IMR-90 (cell line): ENCODE measurements at regions not wholly inside any gene's neighbourhood (a gene's known extent, or its start where the extent isn't known, plus 50 kb on each side); places are given as distances from the start of the nearest gene placed in this dataset.

Experiments
- ATAC-seq: fragments of 200-7000 bp; cut with Tn5 transposase; 2 replicates; pipeline ENCODE4 v1.9.1; 2020; ENCODE audit warnings: low read depth, mild to moderate bottlenecking, moderate library complexity
- BruUV-seq: library from RNA; stranded (reverse); fragments of 400-500 nt; replicated peaks from 2 replicates; lab custom pipeline; 2021; lab: Mats Ljungman, UMichigan
- CTCF ChIA-PET: fragments of 300-600 bp; formaldehyde crosslinking; extraction: SDS; loops from one replicate; lab custom pipeline; 2021; ENCODE audit warnings: antibody characterized with exemption; lab: Yijun Ruan, JAX
- POLR2A ChIA-PET: fragments of 300-600 bp; sonication (Branson Sonifier 250); formaldehyde crosslinking; loops from one replicate; lab custom pipeline; 2022; ENCODE audit warnings: antibody characterized with exemption; ENCODE audit not compliant: unreplicated experiment; lab: Charles Lee
- DNase-seq: peaks from one replicate; pipeline ENCODE4 v3.0.0; 2013
- H2AFZ ChIP-seq: replicated peaks from 2 replicates; pipeline ENCODE3; 2013; ENCODE audit warnings: low read length, mild to moderate bottlenecking; ENCODE audit not compliant: poor library complexity
- H2AK5ac ChIP-seq: 2 replicates; pipeline ENCODE4 v1.6.1; 2013; ENCODE audit warnings: low read depth, low read length, inconsistent platforms
- H2AK9ac ChIP-seq: replicated peaks from 2 replicates; pipeline ENCODE3; 2013; ENCODE audit warnings: mild to moderate bottlenecking, low read depth, low read length, moderate library complexity; ENCODE audit not compliant: poor library complexity
- H2BK120ac ChIP-seq: 2 replicates; pipeline ENCODE4 v1.6.1; 2013; ENCODE audit warnings: low read depth, low read length, inconsistent platforms
- H2BK15ac ChIP-seq: 3 replicates; pipeline ENCODE4 v1.6.1; 2013; ENCODE audit warnings: low read depth, low read length, inconsistent platforms
- H2BK20ac ChIP-seq: 2 replicates; pipeline ENCODE4 v1.6.1; 2013; ENCODE audit warnings: low read depth, mild to moderate bottlenecking, inconsistent platforms, low read length, moderate library complexity
- H2BK5ac ChIP-seq: 2 replicates; pipeline ENCODE4 v1.6.1; 2013; ENCODE audit warnings: mild to moderate bottlenecking, low read depth, low read length, inconsistent platforms; ENCODE audit not compliant: poor library complexity, severe bottlenecking
- H3K14ac ChIP-seq: replicated peaks from 2 replicates; pipeline ENCODE4 v1.6.1; 2013; ENCODE audit warnings: low read depth, low read length, inconsistent platforms
- H3K18ac ChIP-seq: 2 replicates; pipeline ENCODE4 v1.6.1; 2013; ENCODE audit warnings: low read depth, low read length, control low read depth
- H3K23ac ChIP-seq: 2 replicates; pipeline ENCODE4 v1.6.1; 2013; ENCODE audit warnings: low read depth, low read length, inconsistent platforms
- H3K27ac ChIP-seq: 2 replicates; pipeline ENCODE4 v1.5.1; 2013; ENCODE audit warnings: mild to moderate bottlenecking, control low read depth, low read length; ENCODE audit not compliant: insufficient read depth
- H3K27me3 ChIP-seq: 2 replicates; pipeline ENCODE4 v1.6.1; 2013; ENCODE audit warnings: low read length; ENCODE audit not compliant: control insufficient read depth, insufficient read depth
- H3K36me3 ChIP-seq: 2 replicates; pipeline ENCODE4 v1.6.1; 2013; ENCODE audit warnings: low read length, mixed read lengths; ENCODE audit not compliant: control insufficient read depth, insufficient read depth
- H3K4ac ChIP-seq: 2 replicates; pipeline ENCODE4 v1.6.1; 2013; ENCODE audit warnings: low read depth, low read length, inconsistent platforms
- H3K4me1 ChIP-seq: 2 replicates; pipeline ENCODE4 v1.6.1; 2013; ENCODE audit warnings: low read length, mixed read lengths; ENCODE audit not compliant: control insufficient read depth, insufficient read depth
- H3K4me2 ChIP-seq: 2 replicates; pipeline ENCODE4 v1.6.1; 2013; ENCODE audit warnings: low read depth, mild to moderate bottlenecking, control low read depth, low read length, moderate library complexity
- H3K4me3 ChIP-seq: 2 replicates; pipeline ENCODE4 v1.5.1; 2013; ENCODE audit warnings: low read depth, mild to moderate bottlenecking, control low read depth, low read length, moderate library complexity; ENCODE audit not compliant: insufficient read depth
- H3K56ac ChIP-seq: 2 replicates; pipeline ENCODE4 v1.6.1; 2013; ENCODE audit warnings: low read length, inconsistent platforms; ENCODE audit not compliant: insufficient read depth; ENCODE audit errors: extremely low read depth
- H3K79me1 ChIP-seq, 2 experiments: 2 replicates each; pipeline ENCODE4 v1.6.1; 2013; ENCODE audit warnings: low read length in 2 of 2, inconsistent platforms in 1 of 2, low read depth in 1 of 2
- H3K9ac ChIP-seq: 2 replicates; pipeline ENCODE4 v1.6.1; 2013; ENCODE audit warnings: low read depth, low read length, control low read depth
- H3K9me1 ChIP-seq: 2 replicates; pipeline ENCODE4 v1.6.1; 2013; ENCODE audit warnings: low read length, inconsistent platforms; ENCODE audit not compliant: insufficient read depth
- H3K9me3 ChIP-seq: 2 replicates; pipeline ENCODE4 v1.6.1; 2013; ENCODE audit warnings: low read length; ENCODE audit not compliant: control insufficient read depth, insufficient read depth
- H4K20me1 ChIP-seq: 2 replicates; pipeline ENCODE4 v1.6.1; 2013; ENCODE audit warnings: low read length, inconsistent platforms; ENCODE audit not compliant: insufficient read depth
- H4K5ac ChIP-seq: 2 replicates; pipeline ENCODE4 v1.6.1; 2013; ENCODE audit warnings: mild to moderate bottlenecking, low read depth, low read length, control low read depth
- H4K8ac ChIP-seq, 2 experiments: 2 replicates each; pipeline ENCODE4 v1.6.1; 2013; ENCODE audit warnings: low read depth in 2 of 2, low read length in 2 of 2, control low read depth in 1 of 2, inconsistent platforms in 1 of 2
- H4K91ac ChIP-seq: 2 replicates; pipeline ENCODE4 v1.6.1; 2013; ENCODE audit warnings: low read depth, low read length, inconsistent platforms; ENCODE audit not compliant: insufficient read depth
- CEBPB ChIP-seq: IDR thresholded peaks from 2 replicates; pipeline ENCODE4 v1.6.1; 2012; ENCODE audit warnings: low read depth, low read length, improper control_type of control experiment
- WGBS, 2 experiments: methylation state at CpG; one replicate each; pipeline versions ENCODE4 v1.1.5 to v1.1.7; 2013; ENCODE audit warnings: missing lambda C conversion rate in 2 of 2; ENCODE audit not compliant: insufficient read length in 1 of 2; ENCODE audit errors: extremely low coverage in 2 of 2; 5-methylcytosine and 5-hydroxymethylcytosine counted together
- dilution Hi-C: fragments of 300-500 bp; cut with HindIII; formaldehyde crosslinking; loops from one replicate; pipeline ENCODE4 v1.14.3; 2018; ENCODE audit warnings: low sequenced_read_pairs; ENCODE audit not compliant: unreplicated experiment
- in situ Hi-C: fragments of 300-500 bp; cut with MboI; formaldehyde crosslinking; loops from 3 replicates; pipeline ENCODE4 v1.14.3; 2019; ENCODE audit warnings: low sequenced_read_pairs, inconsistent platforms, mixed read lengths
- intact Hi-C: fragments of 100-400 bp; cut with micrococcal nuclease; formaldehyde crosslinking; loops from 2 replicates; pipeline ENCODE4 v1.10.0; 2022

- H4K8ac ChIP-seq = no peak overlapping the region
- dilution Hi-C loops = no loop called here
- H3K23ac ChIP-seq = no peak overlapping the region
- H2BK15ac ChIP-seq = no peak overlapping the region
- in situ Hi-C loops = no loop called here
- no peak overlapping the region for H2BK5ac ChIP-seq
- H4K20me1 ChIP-seq = no peaks in the 10 kb centered on the region
- no peaks in the 10 kb centered on the region for H3K36me3 ChIP-seq
- BruUV-seq = no TSS peak
- no peak overlapping the region for H3K27ac ChIP-seq
- no peak overlapping the region for H3K4me2 ChIP-seq
- no peak overlapping the region for H3K4me3 ChIP-seq
- WGBS, 2 experiments = 90% methylated on average over 7 of the region's 8 CpGs; no CpG with 5 or more reads in 1 of the 2 experiments
- no peaks in the 10 kb centered on the region for H3K4me1 ChIP-seq
- H3K9ac ChIP-seq = no peak overlapping the region
- H3K14ac ChIP-seq = no peak overlapping the region
- H2AK9ac ChIP-seq = no peak overlapping the region
- POLR2A ChIA-PET = no interaction called here
- no peak overlapping the region for H2AK5ac ChIP-seq
- no peak overlapping the region for H2AFZ ChIP-seq
- H3K18ac ChIP-seq = no peak overlapping the region
- ATAC-seq (no peak), DNase-seq (no peak)
- H3K9me1 ChIP-seq = no peaks in the 10 kb centered on the region
- peaks cover 20% of the 10 kb centered on the region for H3K9me3 ChIP-seq
- no peak overlapping the region for H2BK20ac ChIP-seq
- no peak overlapping the region for H4K91ac ChIP-seq
- TF ChIP-seq CEBPB = no peak
- no peak overlapping the region for H2BK120ac ChIP-seq
- no peak overlapping the region for H3K4ac ChIP-seq
- no peaks in the 10 kb centered on the region for H3K27me3 ChIP-seq
- no peak overlapping the region for H3K56ac ChIP-seq
- H3K79me1 ChIP-seq = no peaks in the 10 kb centered on the region
- CTCF ChIA-PET = no interaction called here
- intact Hi-C loops = no loop called here
- no peak overlapping the region for H4K5ac ChIP-seq
Measured at GRCh38 chr14:105738638-105739037, 212.3 kb downstream of the TMEM121 start.
